ENCODE measurements at regions not wholly inside any gene's neighbourhood (a gene's known extent, or its start where the extent isn't known, plus 50 kb on each side); places are given as distances from the start of the nearest gene placed in this dataset.
"Not testable (repeated sequence)": the region's sequence is repeated elsewhere in the genome, so short reads cannot be mapped to it uniquely, and the experiment has no call there.

DNA sequence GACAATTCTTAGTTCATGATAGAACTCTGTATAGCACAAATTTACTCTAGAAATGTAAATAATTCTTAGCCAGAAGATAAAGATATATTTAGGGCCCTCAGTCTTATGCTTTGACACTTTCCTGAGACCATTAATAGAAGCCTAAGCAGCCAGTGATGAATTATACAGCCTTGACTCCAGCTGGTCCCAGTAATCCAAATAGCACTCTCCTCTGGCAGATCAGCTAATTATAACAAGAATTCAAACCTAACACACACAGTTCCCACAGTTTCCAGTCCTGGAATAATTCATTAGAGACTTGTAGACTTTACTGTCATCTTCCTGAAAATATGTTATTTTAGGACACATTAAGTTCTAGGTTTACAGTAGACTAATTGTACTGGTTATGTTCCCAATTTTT is 50.4 kb downstream of the SHOC1 start:
- H3K36me3 ChIP-seq (ENCODE audit: insufficient read depth, low read length), result no peaks in the 10 kb centered on the region
- no peak overlapping the region for H3K27ac ChIP-seq (ENCODE audit: low read depth, low read length)
- Mint-ChIP-seq H3K27ac (no peak overlapping the region), H3K4me1 (peaks cover 0 to 4% (median under 1%) of the 10 kb centered on the region in 4 donors), H3K9me3 (peaks cover 0 to under 1% (median 0%) of the 10 kb centered on the region in 8 donors), H3K27me3 (no peaks in the 10 kb centered on the region), H3K4me3 (no peak overlapping the region), H3K36me3 (peaks cover 0 to 1% of the 10 kb centered on the region in 2 donors)
- intact Hi-C loops (cut with micrococcal nuclease), result no loop called here
- H3K4me3 ChIP-seq (ENCODE audit: low read length in 2 of 2), result no peak overlapping the region
- H3K9me3 ChIP-seq (ENCODE audit: control insufficient read depth in 1 of 2, low read length in 2 of 2), result no peaks in the 10 kb centered on the region
- CTCF ChIA-PET (ENCODE audit: partially characterized antibody), result no interaction called here
- no peak for DNase-seq
- POLR2A ChIA-PET (ENCODE audit: partially characterized antibody), result no interaction called here
- no peaks in the 10 kb centered on the region for H3K27me3 ChIP-seq (ENCODE audit: insufficient read depth, low read length)
- no peaks in the 10 kb centered on the region for H3K4me1 ChIP-seq (ENCODE audit: insufficient read depth, low read length)

- Mint-ChIP-seq H3K27ac (no peak overlapping the region), H3K27me3 (no peaks in the 10 kb centered on the region), H3K36me3 (no peaks in the 10 kb centered on the region), H3K4me1 (no peaks in the 10 kb centered on the region), H3K9me3 (no peaks in the 10 kb centered on the region), H3K4me3 (no peak overlapping the region)
- Histone ChIP-seq H3K4me3 (ENCODE audit: low read length in 2 of 2) (no peak overlapping the region), H3K27me3 (ENCODE audit: insufficient read depth, low read length) (no peaks in the 10 kb centered on the region), H3K36me3 (ENCODE audit: insufficient read depth, low read length) (no peaks in the 10 kb centered on the region), H3K27ac (ENCODE audit: low read depth, low read length) (no peak overlapping the region), H3K4me1 (ENCODE audit: insufficient read depth, low read length) (no peaks in the 10 kb centered on the region), H3K9me3 (ENCODE audit: control insufficient read depth in 1 of 2, low read length in 2 of 2) (no peaks in the 10 kb centered on the region)
- DNase-seq, result no peak
- CTCF ChIA-PET (ENCODE audit: partially characterized antibody), result interaction anchor here (1.0 kb wide), 1 partner anchor 15 kb away, joined by 3 read pairs; no protein-coding TSS in a partner anchor
- intact Hi-C loops (cut with micrococcal nuclease), result no loop called here
- POLR2A ChIA-PET (ENCODE audit: partially characterized antibody), result no interaction called here
Observed at GRCh38 chr9:111743275-111743674, 51.5 kb downstream of the SHOC1 start.

- no peaks in the 10 kb centered on the region for H3K4me1 ChIP-seq (ENCODE audit: insufficient read depth, low read length)
- H3K4me3 Mint-ChIP-seq, result no peak overlapping the region
- H3K27ac Mint-ChIP-seq, result no peak overlapping the region
- no peaks in the 10 kb centered on the region for H3K36me3 ChIP-seq (ENCODE audit: insufficient read depth, low read length)
- H3K9me3 ChIP-seq (ENCODE audit: control insufficient read depth in 1 of 2, low read length in 2 of 2), result no peaks in the 10 kb centered on the region
- ChIA-PET CTCF (ENCODE audit: partially characterized antibody) (no interaction called here), POLR2A (ENCODE audit: partially characterized antibody) (no interaction called here)
- DNase-seq, result no peak
- intact Hi-C loops (cut with micrococcal nuclease), result no loop called here
- peaks cover 0 to 5% (median 4%) of the 10 kb centered on the region in 8 donors for H3K9me3 Mint-ChIP-seq
- H3K27me3 ChIP-seq (ENCODE audit: insufficient read depth, low read length), result no peaks in the 10 kb centered on the region
- H3K27ac ChIP-seq (ENCODE audit: low read depth, low read length), result no peak overlapping the region
- H3K4me3 ChIP-seq (ENCODE audit: low read length in 2 of 2), result no peak overlapping the region
- H3K4me1 Mint-ChIP-seq, result no peaks in the 10 kb centered on the region
- H3K36me3 Mint-ChIP-seq, result peaks cover 0 to 5% of the 10 kb centered on the region in 2 donors
- H3K27me3 Mint-ChIP-seq, result no peaks in the 10 kb centered on the region
Observed at GRCh38 chr9:111740739-111741138, 54.0 kb downstream of the SHOC1 start.

DNA sequence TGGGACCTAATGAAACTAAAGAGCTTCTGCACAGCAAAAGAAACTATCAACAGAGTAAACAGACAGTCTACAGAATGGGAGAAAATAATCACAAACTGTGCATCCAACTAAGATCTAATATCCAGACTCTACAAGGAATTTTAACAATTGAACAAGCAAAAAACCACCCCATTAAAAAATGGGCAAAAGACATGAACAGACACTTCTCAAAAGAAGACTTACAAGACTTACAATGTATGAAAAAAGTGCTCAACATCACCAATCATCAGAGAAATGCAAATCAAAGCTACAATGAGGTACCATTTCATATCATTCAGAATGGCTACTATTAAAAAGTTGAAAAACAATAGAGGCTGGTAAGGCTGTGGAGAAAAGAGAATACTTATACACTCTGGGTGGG is 58.0 kb downstream of the SHOC1 start:
- ChIA-PET POLR2A (ENCODE audit: partially characterized antibody) (no interaction called here), CTCF (ENCODE audit: partially characterized antibody) (no interaction called here)

DNA sequence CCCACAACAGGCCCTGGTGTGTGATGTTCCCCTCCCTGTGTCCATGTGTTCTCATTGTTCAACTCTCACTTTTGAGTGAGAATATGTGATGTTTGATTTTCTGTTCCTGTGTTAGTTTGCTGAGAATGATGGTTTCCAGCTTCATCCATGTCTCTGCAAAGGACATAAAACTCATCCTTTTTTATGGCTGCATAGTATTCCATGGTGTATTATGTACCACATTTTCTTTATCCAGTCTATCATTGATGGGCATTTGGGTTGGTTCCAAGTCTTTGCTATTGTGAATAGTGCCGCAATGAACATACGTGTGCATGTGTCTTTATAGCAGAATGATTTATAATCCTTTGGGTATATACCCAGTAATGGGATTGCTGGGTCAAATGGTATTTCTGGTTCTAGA is 59.4 kb downstream of the SHOC1 start:
- H3K27ac Mint-ChIP-seq, result not testable (repeated sequence)

More for the DNA sequence above, 58.0 kb downstream of the SHOC1 start:
- Mint-ChIP-seq H3K27ac (no peak overlapping the region), H3K9me3 (peaks cover 3 to 14% (median 7%) of the 10 kb centered on the region in 8 donors), H3K27me3 (no peaks in the 10 kb centered on the region), H3K4me3 (no peak overlapping the region), H3K4me1 (no peaks in the 10 kb centered on the region), H3K36me3 (peaks cover 2 to 5% of the 10 kb centered on the region in 2 donors)
- intact Hi-C loops (cut with micrococcal nuclease), result no loop called here
- Histone ChIP-seq H3K4me1 (ENCODE audit: insufficient read depth, low read length) (no peaks in the 10 kb centered on the region), H3K36me3 (ENCODE audit: insufficient read depth, low read length) (no peaks in the 10 kb centered on the region), H3K4me3 (ENCODE audit: low read length in 2 of 2) (no peak overlapping the region), H3K9me3 (ENCODE audit: control insufficient read depth in 1 of 2, low read length in 2 of 2) (no peaks in the 10 kb centered on the region), H3K27me3 (ENCODE audit: insufficient read depth, low read length) (no peaks in the 10 kb centered on the region), H3K27ac (ENCODE audit: low read depth, low read length) (no peak overlapping the region)
- no peak for DNase-seq

GRCh38 chr9:111731928-111732327 is 62.8 kb downstream of the SHOC1 start:
- DNase-seq, result no peak
- H3K27me3 ChIP-seq (ENCODE audit: insufficient read depth, low read length), result no peaks in the 10 kb centered on the region
- intact Hi-C loops (cut with micrococcal nuclease), result no loop called here
- Mint-ChIP-seq H3K4me1 (no peaks in the 10 kb centered on the region), H3K27ac (no peak overlapping the region), H3K4me3 (no peak overlapping the region), H3K9me3 (peaks cover 4 to 28% (median 8%) of the 10 kb centered on the region in 8 donors), H3K27me3 (no peaks in the 10 kb centered on the region), H3K36me3 (peaks cover 14 to 18% of the 10 kb centered on the region in 2 donors)
- no peak overlapping the region for H3K27ac ChIP-seq (ENCODE audit: low read depth, low read length)
- H3K36me3 ChIP-seq (ENCODE audit: insufficient read depth, low read length), result no peaks in the 10 kb centered on the region
- no peak overlapping the region for H3K4me3 ChIP-seq (ENCODE audit: low read length in 2 of 2)
- H3K4me1 ChIP-seq (ENCODE audit: insufficient read depth, low read length), result no peaks in the 10 kb centered on the region
- CTCF ChIA-PET (ENCODE audit: partially characterized antibody), result no interaction called here
- no peaks in the 10 kb centered on the region for H3K9me3 ChIP-seq (ENCODE audit: control insufficient read depth in 1 of 2, low read length in 2 of 2)
- POLR2A ChIA-PET (ENCODE audit: partially characterized antibody), result no interaction called here

More for the DNA sequence above, 59.4 kb downstream of the SHOC1 start:
- peaks cover 3 to 20% (median 8%) of the 10 kb centered on the region in 8 donors for H3K9me3 Mint-ChIP-seq
- H3K36me3 Mint-ChIP-seq; H3K4me1 Mint-ChIP-seq; H3K9me3 ChIP-seq (ENCODE audit: control insufficient read depth in 1 of 2, low read length in 2 of 2); intact Hi-C loops (cut with micrococcal nuclease); H3K4me1 ChIP-seq (ENCODE audit: insufficient read depth, low read length); H3K36me3 ChIP-seq (ENCODE audit: insufficient read depth, low read length); H3K27me3 ChIP-seq (ENCODE audit: insufficient read depth, low read length); H3K4me3 Mint-ChIP-seq; H3K4me3 ChIP-seq (ENCODE audit: low read length in 2 of 2); H3K27me3 Mint-ChIP-seq; POLR2A ChIA-PET (ENCODE audit: partially characterized antibody); DNase-seq; CTCF ChIA-PET (ENCODE audit: partially characterized antibody); H3K27ac ChIP-seq (ENCODE audit: low read depth, low read length): not testable (repeated sequence)

DNA sequence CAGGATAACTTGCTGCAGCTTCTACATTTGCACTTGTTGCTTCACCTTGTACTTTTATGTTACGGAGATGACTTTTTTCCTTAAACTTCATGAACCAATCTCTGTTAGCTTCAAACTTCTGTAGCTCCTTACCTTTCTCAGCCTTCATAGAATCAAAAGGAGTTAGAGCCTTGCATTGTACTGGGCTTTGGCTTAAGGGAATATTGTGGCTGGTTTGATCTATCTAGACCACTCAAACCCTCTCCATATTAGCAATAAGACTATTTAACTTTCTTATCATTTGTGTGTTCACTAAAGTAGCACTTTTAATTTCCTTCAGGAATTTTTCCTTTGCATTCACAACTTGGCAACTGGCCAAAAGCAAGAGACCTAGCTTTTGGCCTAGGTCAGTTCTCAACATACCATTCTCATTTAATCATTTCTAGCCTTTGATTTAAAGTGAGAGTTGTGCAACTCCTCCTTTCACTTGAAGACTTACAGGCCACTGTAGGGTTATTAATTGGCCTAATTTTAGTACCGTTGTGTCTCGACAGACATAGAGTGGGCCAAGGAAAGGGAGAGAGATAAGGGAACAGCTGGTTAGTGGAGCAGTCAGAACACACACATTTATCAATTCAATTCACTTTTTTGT is 63.7 kb downstream of the SHOC1 start:
- Mint-ChIP-seq H3K4me3 (no peak overlapping the region), H3K27me3 (no peaks in the 10 kb centered on the region), H3K4me1 (no peaks in the 10 kb centered on the region), H3K27ac (no peak overlapping the region), H3K36me3 (peaks cover 14 to 16% of the 10 kb centered on the region in 2 donors), H3K9me3 (peaks cover 2 to 26% (median 7%) of the 10 kb centered on the region in 8 donors)
- CTCF ChIA-PET (ENCODE audit: partially characterized antibody), result no interaction called here
- POLR2A ChIA-PET (ENCODE audit: partially characterized antibody), result no interaction called here
- DNase-seq, result no peak
- Histone ChIP-seq H3K4me1 (ENCODE audit: insufficient read depth, low read length) (no peaks in the 10 kb centered on the region), H3K36me3 (ENCODE audit: insufficient read depth, low read length) (no peaks in the 10 kb centered on the region), H3K27me3 (ENCODE audit: insufficient read depth, low read length) (no peaks in the 10 kb centered on the region), H3K4me3 (ENCODE audit: low read length in 2 of 2) (no peak overlapping the region), H3K9me3 (ENCODE audit: control insufficient read depth in 1 of 2, low read length in 2 of 2) (no peaks in the 10 kb centered on the region), H3K27ac (ENCODE audit: low read depth, low read length) (no peak overlapping the region)
- intact Hi-C loops (cut with micrococcal nuclease), result no loop called here
